Heart left ventricle (tissue), 13 donors: ENCODE measurements at regions not wholly inside any gene's neighbourhood (a gene's known extent, or its start where the extent isn't known, plus 50 kb on each side); places are given as distances from the start of the nearest gene placed in this dataset.

Source experiments
- CTCF ChIP-seq, 12 donors: fragments of 200-600 bp; sonication (generic) in 4 of 12; IDR thresholded peaks; one replicate each; pipeline versions ENCODE4 v1.5.0 to v1.8.0; 2018 to 2022; ENCODE audit warnings: antibody characterized with exemption in 12 of 12, mild to moderate bottlenecking in 5 of 12
- POLR2A ChIP-seq, 2 donors: fragments of 450-650 bp; IDR thresholded peaks; one replicate each; pipeline ENCODE4 v1.6.1; 2017; ENCODE audit warnings: antibody characterized with exemption in 2 of 2, mild to moderate bottlenecking in 2 of 2, moderate library complexity in 2 of 2
- donor health status: ischemic (EF 13 %, LVEDD 7.1; RV severe dilation, severe dysfunction).
- donor health status: DM: no; HTN: yes; CAD: no.
- donor health status: DM: no; HTN: no; CAD: no.
- donor health status: ischemic (EF 25% LVEDD 6.9; RV normal size, moderate dysfunction).
- donor health status: ischemic (EF 25% LVEDD 5.7; RV mildly dilated, moderate dysfunction).
- donor health status: ischemic (EF 35%, LVEDD 5.7; RV mildly dilated, moderate dysfunction).
- donor health status: nonischemic (EF 11% LVEDD 7.7; RV severe dilation, severe dysfunction).
- donor health status: DM: yes; HTN: yes; CAD: no.
- donor health status: PGD.
- donor health status: ischemic (EF 29% LVEDD 5.4; RV normal size, mild dysfunction).
- donor health status: nonischemic (EF 23%, LVEDD 6.1; RV moderate dilation, normal function).

GRCh38 chr6:84927551-84927950, 163.2 kb upstream of the TBX18 start:
- TF ChIP-seq POLR2A (IDR thresholded peaks at IDR 0.05) (no peak), CTCF (IDR thresholded peaks at IDR 0.05) (no peak)
